Keratinocyte (primary cell): ENCODE measurements at regions not wholly inside any gene's neighbourhood (a gene's known extent, or its start where the extent isn't known, plus 50 kb on each side); places are given as distances from the start of the nearest gene placed in this dataset.

Experiments used
- DNase-seq: peaks from one replicate; pipeline ENCODE4 v3.0.0-alpha.2; 2011; ENCODE audit warnings: low read depth, missing footprints, low spot score
- FAIRE-seq: peaks from 2 replicates; lab custom pipeline; 2011; peaks lifted over from hg19 to GRCh38; lab: Jason Lieb, UNC
- H2AFZ ChIP-seq: 2 replicates; pipeline ENCODE4 v1.6.0; 2012; ENCODE audit warnings: low read length, control low read depth, inconsistent platforms; ENCODE audit not compliant: control insufficient read depth
- H3K27ac ChIP-seq: 2 replicates; pipeline ENCODE4 v1.5.1; 2011; ENCODE audit warnings: low read length; ENCODE audit not compliant: control insufficient read depth, insufficient read depth
- H3K27me3 ChIP-seq: 3 replicates; pipeline ENCODE4 v1.6.0; 2011; ENCODE audit warnings: low read length; ENCODE audit not compliant: control insufficient read depth, insufficient read depth; ENCODE audit errors: extremely low read depth
- H3K36me3 ChIP-seq, 2 experiments: 2 replicates in 1 of 2; 3 replicates in 1 of 2; pipeline ENCODE4 v1.5.1; 2011; ENCODE audit warnings: low read length in 2 of 2, mild to moderate bottlenecking in 1 of 2; ENCODE audit not compliant: control insufficient read depth in 2 of 2, insufficient read depth in 2 of 2; ENCODE audit errors: extremely low read depth in 1 of 2
- H3K4me1 ChIP-seq: 3 replicates; pipeline ENCODE4 v1.5.1; 2011; ENCODE audit warnings: low read length; ENCODE audit not compliant: control insufficient read depth, insufficient read depth; ENCODE audit errors: extremely low read depth
- H3K4me2 ChIP-seq: 3 replicates; pipeline ENCODE4 v1.6.0; 2011; ENCODE audit warnings: low read depth, low read length; ENCODE audit not compliant: control insufficient read depth, insufficient read depth; ENCODE audit errors: extremely low read depth
- H3K4me3 ChIP-seq, 3 experiments: fragments of 200-600 bp in 1 of 3; sonication (generic) in 1 of 3; 2 replicates in 2 of 3; 3 replicates in 1 of 3; pipeline ENCODE4 v1.5.1; 2011 to 2016; ENCODE audit warnings: low read length in 3 of 3, mild to moderate bottlenecking in 3 of 3, control low read depth in 2 of 3, inconsistent platforms in 1 of 3, low read depth in 1 of 3, mixed read lengths in 1 of 3, mixed run types in 1 of 3, moderate library complexity in 1 of 3; ENCODE audit not compliant: control insufficient read depth in 2 of 3, insufficient read depth in 2 of 3; ENCODE audit errors: extremely low read depth in 1 of 3
- H3K79me2 ChIP-seq: 2 replicates; pipeline ENCODE4 v1.6.0; 2012; ENCODE audit warnings: low read length; ENCODE audit not compliant: control insufficient read depth, insufficient read depth
- H3K9ac ChIP-seq: 3 replicates; pipeline ENCODE4 v1.6.0; 2011; ENCODE audit warnings: low read length; ENCODE audit not compliant: control insufficient read depth, insufficient read depth; ENCODE audit errors: extremely low read depth
- H3K9me1 ChIP-seq: 3 replicates; pipeline ENCODE4 v1.6.0; 2011; ENCODE audit warnings: low read length; ENCODE audit not compliant: control insufficient read depth, insufficient read depth; ENCODE audit errors: extremely low read depth
- H3K9me3 ChIP-seq: 2 replicates; pipeline ENCODE4 v1.5.1; 2012; ENCODE audit warnings: low read depth, low read length; ENCODE audit not compliant: control insufficient read depth
- H4K20me1 ChIP-seq: 3 replicates; pipeline ENCODE4 v1.6.0; 2011; ENCODE audit warnings: low read length; ENCODE audit not compliant: control insufficient read depth, insufficient read depth; ENCODE audit errors: extremely low read depth
- CTCF ChIP-seq, 3 experiments: IDR thresholded peaks in 1 of 3; conservative IDR thresholded peaks in 1 of 3; optimal IDR thresholded peaks in 1 of 3; 2 replicates in 2 of 3; 3 replicates in 1 of 3; pipeline versions ENCODE3 to v1.5.1; 2011; ENCODE audit warnings: low read length in 3 of 3, mild to moderate bottlenecking in 3 of 3, moderate library complexity in 2 of 3, control low read depth in 1 of 3, inconsistent platforms in 1 of 3; ENCODE audit not compliant: insufficient read depth in 2 of 3; ENCODE audit errors: extremely low read depth in 1 of 3
- EZH2 ChIP-seq: IDR thresholded peaks from one replicate; pipeline ENCODE4 v1.6.1; 2012; ENCODE audit warnings: inconsistent platforms, mild to moderate bottlenecking, low read length, moderate library complexity
- dilution Hi-C: fragments of 300-500 bp; cut with MboI; formaldehyde crosslinking; loops from one replicate; pipeline ENCODE4 v1.7.0; 2020; ENCODE audit warnings: low sequenced_read_pairs; ENCODE audit not compliant: extremely low pct_ligation_motif_present

- dilution Hi-C loops, result no loop called here
- no peak for DNase-seq
- Histone ChIP-seq H2AFZ (no peak overlapping the region), H3K27me3 (no peaks in the 10 kb centered on the region), H3K4me1 (no peaks in the 10 kb centered on the region), H3K79me2 (no peaks in the 10 kb centered on the region), H3K27ac (no peak overlapping the region), H3K4me2 (no peak overlapping the region), H3K9me3 (no peaks in the 10 kb centered on the region), H3K36me3 (no peaks in the 10 kb centered on the region), H3K9me1 (no peaks in the 10 kb centered on the region), H4K20me1 (no peaks in the 10 kb centered on the region), H3K4me3 (no peak overlapping the region), H3K9ac (no peak overlapping the region)
- TF ChIP-seq CTCF (optimal IDR thresholded peaks at IDR 0.05 in 1 of 3, IDR thresholded peaks at IDR 0.05 in 1 of 3, conservative IDR thresholded peaks at IDR 0.05 in 1 of 3; ENCODE audit: extremely low read depth in 1 of 3, insufficient read depth in 2 of 3, low read length in 3 of 3) (no peak), EZH2 (no peak)
- no peak for FAIRE-seq
Observed at GRCh38 chr1:80171631-80172030, 1165.1 kb upstream of the ADGRL4 start.

- no peak overlapping the region for H3K4me2 ChIP-seq
- TF ChIP-seq CTCF (optimal IDR thresholded peaks at IDR 0.05 in 1 of 3, IDR thresholded peaks at IDR 0.05 in 1 of 3, conservative IDR thresholded peaks at IDR 0.05 in 1 of 3; ENCODE audit: extremely low read depth in 1 of 3, insufficient read depth in 2 of 3, low read length in 3 of 3) (no peak), EZH2 (no peak)
- H3K79me2 ChIP-seq, result no peaks in the 10 kb centered on the region
- H3K27ac ChIP-seq, result no peak overlapping the region
- H3K9me3 ChIP-seq, result no peaks in the 10 kb centered on the region
- no peak overlapping the region for H3K4me3 ChIP-seq
- H3K27me3 ChIP-seq, result no peaks in the 10 kb centered on the region
- FAIRE-seq (no peak), DNase-seq (no peak)
- H3K4me1 ChIP-seq, result no peaks in the 10 kb centered on the region
- no peaks in the 10 kb centered on the region for H3K9me1 ChIP-seq
- H4K20me1 ChIP-seq, result no peaks in the 10 kb centered on the region
- no peak overlapping the region for H2AFZ ChIP-seq
- no peaks in the 10 kb centered on the region for H3K36me3 ChIP-seq
- H3K9ac ChIP-seq, result no peak overlapping the region
- dilution Hi-C loops, result no loop called here
Observed at GRCh38 chr1:80170811-80171485, 1164.4 kb upstream of the ADGRL4 start.
